Neural crest cell (in vitro differentiated cells): ENCODE measurements at regions not wholly inside any gene's neighbourhood (a gene's known extent, or its start where the extent isn't known, plus 50 kb on each side); places are given as distances from the start of the nearest gene placed in this dataset.
A peak's percentile ranks its signal among the peaks of the same experiment; 100 is the strongest.

Source experiments
- DNase-seq: peaks from one replicate; pipeline ENCODE4 v3.0.0; 2021; ENCODE audit warnings: low read depth, mixed read lengths, low spot score
- H3K27ac Mint-ChIP-seq: one replicate; pipeline ENCODE4 v1.8.0; 2021; ENCODE audit warnings: mild to moderate bottlenecking, mixed read lengths; ENCODE audit not compliant: unreplicated experiment
- H3K27me3 Mint-ChIP-seq: 2 replicates; pipeline ENCODE4 v1.8.0; 2021; ENCODE audit warnings: low read depth, mild to moderate bottlenecking, mixed read lengths
- H3K36me3 Mint-ChIP-seq: 2 replicates; pipeline ENCODE4 v1.8.0; 2021; ENCODE audit warnings: low read depth, mild to moderate bottlenecking, mixed read lengths
- H3K4me1 Mint-ChIP-seq: 2 replicates; pipeline ENCODE4 v1.8.0; 2021; ENCODE audit warnings: mixed read lengths
- H3K4me3 Mint-ChIP-seq: one replicate; pipeline ENCODE4 v1.8.0; 2021; ENCODE audit warnings: mild to moderate bottlenecking, mixed read lengths
- H3K9me3 Mint-ChIP-seq: 2 replicates; pipeline ENCODE4 v1.8.0; 2021; ENCODE audit warnings: mixed read lengths
- CTCF ChIP-seq: fragments of 200-600 bp; sonication (generic); conservative IDR thresholded peaks from 2 replicates; pipeline ENCODE4 v1.5.0; 2021; ENCODE audit warnings: antibody characterized with exemption, mild to moderate bottlenecking

GRCh38 chr3:177686671-177687070 is 489.4 kb upstream of the TBL1XR1 start:
- Mint-ChIP-seq H3K27ac (no peak overlapping the region), H3K36me3 (no peaks in the 10 kb centered on the region), H3K4me1 (peaks cover 48% of the 10 kb centered on the region), H3K4me3 (no peak overlapping the region), H3K27me3 (no peaks in the 10 kb centered on the region), H3K9me3 (peaks cover 2% of the 10 kb centered on the region)
- no peak for TF ChIP-seq CTCF
- DNase-seq: no peak

- TF ChIP-seq CTCF: no peak
- Mint-ChIP-seq H3K9me3 (peaks cover 2% of the 10 kb centered on the region), H3K36me3 (no peaks in the 10 kb centered on the region), H3K27me3 (no peaks in the 10 kb centered on the region), H3K4me1 (peaks cover 45% of the 10 kb centered on the region), H3K27ac (no peak overlapping the region), H3K4me3 (no peak overlapping the region)
- DNase-seq: no peak
Measured at GRCh38 chr3:177687291-177687690, 490.0 kb upstream of the TBL1XR1 start.

- peak overlapping the region; percentile 7 for H3K27ac Mint-ChIP-seq
- peaks cover 36% of the 10 kb centered on the region for H3K4me1 Mint-ChIP-seq
- no peaks in the 10 kb centered on the region for H3K36me3 Mint-ChIP-seq
- no peak overlapping the region for H3K4me3 Mint-ChIP-seq
- no peak for TF ChIP-seq CTCF
- no peaks in the 10 kb centered on the region for H3K27me3 Mint-ChIP-seq
- no peaks in the 10 kb centered on the region for H3K9me3 Mint-ChIP-seq
- DNase-seq: no peak
Measured at GRCh38 chr3:177688152-177688551, 490.9 kb upstream of the TBL1XR1 start.

GRCh38 chr3:177689077-177689476 is 491.8 kb upstream of the TBL1XR1 start:
- no peak overlapping the region for H3K4me3 Mint-ChIP-seq
- TF ChIP-seq CTCF: no peak
- H3K4me1 Mint-ChIP-seq: peaks cover 41% of the 10 kb centered on the region
- no peak overlapping the region for H3K27ac Mint-ChIP-seq
- no peaks in the 10 kb centered on the region for H3K9me3 Mint-ChIP-seq
- DNase-seq: no peak
- H3K27me3 Mint-ChIP-seq: no peaks in the 10 kb centered on the region
- no peaks in the 10 kb centered on the region for H3K36me3 Mint-ChIP-seq

GRCh38 chr3:177689869-177690268 is 492.6 kb upstream of the TBL1XR1 start:
- Mint-ChIP-seq H3K27ac (no peak overlapping the region), H3K9me3 (no peaks in the 10 kb centered on the region), H3K4me3 (no peak overlapping the region), H3K27me3 (no peaks in the 10 kb centered on the region), H3K4me1 (peaks cover 48% of the 10 kb centered on the region), H3K36me3 (no peaks in the 10 kb centered on the region)
- DNase-seq: no peak
- TF ChIP-seq CTCF: no peak

- Mint-ChIP-seq H3K4me3 (no peak overlapping the region), H3K4me1 (peaks cover 49% of the 10 kb centered on the region), H3K36me3 (no peaks in the 10 kb centered on the region), H3K9me3 (no peaks in the 10 kb centered on the region), H3K27me3 (no peaks in the 10 kb centered on the region), H3K27ac (no peak overlapping the region)
- no peak for TF ChIP-seq CTCF
- DNase-seq: no peak
Measured at GRCh38 chr3:177690306-177690705, 493.0 kb upstream of the TBL1XR1 start.
